Mesenchymal stem cell (in vitro differentiated cells and primary cell): ENCODE measurements at regions not wholly inside any gene's neighbourhood (a gene's known extent, or its start where the extent isn't known, plus 50 kb on each side); places are given as distances from the start of the nearest gene placed in this dataset.

Experiments used
- DNase-seq: peaks from one replicate; pipeline ENCODE4 v3.0.0-alpha.2; 2013
- H2AFZ ChIP-seq: one replicate; pipeline ENCODE4 v1.6.1; 2013; ENCODE audit warnings: low read depth, mild to moderate bottlenecking, control low read depth, inconsistent platforms, low read length, moderate library complexity
- H2AK5ac ChIP-seq: 2 replicates; pipeline ENCODE4 v1.6.1; 2013; ENCODE audit warnings: low read length, moderate library complexity, mild to moderate bottlenecking, inconsistent platforms; ENCODE audit not compliant: severe bottlenecking
- H2BK120ac ChIP-seq: one replicate; pipeline ENCODE4 v1.6.1; 2013; ENCODE audit warnings: low read depth, mild to moderate bottlenecking, inconsistent platforms, low read length, moderate library complexity
- H2BK12ac ChIP-seq, 2 experiments: one replicate each; pipeline ENCODE4 v1.6.1; 2013; ENCODE audit warnings: inconsistent platforms in 2 of 2, low read length in 2 of 2, mild to moderate bottlenecking in 2 of 2, moderate library complexity in 2 of 2, control low read depth in 1 of 2
- H2BK15ac ChIP-seq: one replicate; pipeline ENCODE4 v1.6.1; 2013; ENCODE audit warnings: mild to moderate bottlenecking, low read depth, inconsistent platforms; ENCODE audit not compliant: poor library complexity, severe bottlenecking
- H2BK5ac ChIP-seq: 2 replicates; pipeline ENCODE4 v1.6.1; 2013; ENCODE audit warnings: low read depth, mild to moderate bottlenecking, low read length, control low read depth, inconsistent platforms; ENCODE audit not compliant: poor library complexity, severe bottlenecking
- H3K14ac ChIP-seq, 2 experiments: one replicate each; pipeline ENCODE4 v1.6.1; 2013; ENCODE audit warnings: inconsistent platforms in 2 of 2, low read length in 2 of 2, control low read depth in 1 of 2, mild to moderate bottlenecking in 1 of 2, moderate library complexity in 1 of 2
- H3K18ac ChIP-seq, 2 experiments: one replicate each; pipeline ENCODE4 v1.6.1; 2013; ENCODE audit warnings: inconsistent platforms in 2 of 2, low read length in 2 of 2, control low read depth in 1 of 2, low read depth in 1 of 2, mild to moderate bottlenecking in 1 of 2
- H3K23ac ChIP-seq, 2 experiments: one replicate each; pipeline ENCODE4 v1.6.1; 2013; ENCODE audit warnings: inconsistent platforms in 2 of 2, low read length in 2 of 2, mild to moderate bottlenecking in 2 of 2, moderate library complexity in 2 of 2, control low read depth in 1 of 2
- H3K27ac ChIP-seq: 2 replicates; pipeline ENCODE4 v1.5.1; 2013; ENCODE audit warnings: mild to moderate bottlenecking, moderate library complexity, low read length, control low read depth, inconsistent platforms; ENCODE audit not compliant: poor library complexity, severe bottlenecking
- H3K27me3 ChIP-seq, 2 experiments: 2 replicates each; pipeline versions ENCODE4 v1.6.1 to v1.7.0; 2013; ENCODE audit warnings: low read length in 2 of 2, mild to moderate bottlenecking in 2 of 2, moderate library complexity in 2 of 2, control low read depth in 1 of 2, inconsistent platforms in 1 of 2; ENCODE audit not compliant: control insufficient read depth in 1 of 2, insufficient read depth in 1 of 2
- H3K36me3 ChIP-seq, 2 experiments: 2 replicates each; pipeline versions ENCODE4 v1.6.1 to v1.7.0; 2013; ENCODE audit warnings: low read length in 2 of 2, control low read depth in 1 of 2, inconsistent platforms in 1 of 2, low read depth in 1 of 2, mild to moderate bottlenecking in 1 of 2; ENCODE audit not compliant: insufficient read depth in 2 of 2, control insufficient read depth in 1 of 2
- H3K4ac ChIP-seq, 2 experiments: one replicate each; pipeline ENCODE4 v1.6.1; 2013; ENCODE audit warnings: inconsistent platforms in 2 of 2, low read length in 2 of 2, mild to moderate bottlenecking in 2 of 2, moderate library complexity in 2 of 2, control low read depth in 1 of 2, low read depth in 1 of 2
- H3K4me1 ChIP-seq: 2 replicates; pipeline ENCODE4 v1.6.1; 2013; ENCODE audit warnings: low read depth, low read length, control low read depth; ENCODE audit not compliant: control insufficient read depth, insufficient read depth
- H3K4me2 ChIP-seq: 2 replicates; pipeline ENCODE4 v1.6.1; 2013; ENCODE audit warnings: low read length, mild to moderate bottlenecking, inconsistent platforms; ENCODE audit not compliant: poor library complexity, severe bottlenecking
- H3K4me3 ChIP-seq, 2 experiments: 2 replicates each; pipeline versions ENCODE4 v1.5.1 to v1.7.0; 2013; ENCODE audit warnings: low read length in 2 of 2, mild to moderate bottlenecking in 2 of 2, control low read depth in 1 of 2, low read depth in 1 of 2; ENCODE audit not compliant: insufficient read depth in 1 of 2
- H3K79me1 ChIP-seq: replicated peaks from 2 replicates; pipeline ENCODE4 v1.6.1; 2013; ENCODE audit warnings: mild to moderate bottlenecking, control low read depth, low read length, inconsistent platforms; ENCODE audit not compliant: poor library complexity, severe bottlenecking
- H3K9ac ChIP-seq: 2 replicates; pipeline ENCODE4 v1.7.0; 2013; ENCODE audit warnings: mild to moderate bottlenecking, low read length, moderate library complexity
- H3K9me3 ChIP-seq: 2 replicates; pipeline ENCODE4 v1.7.0; 2013; ENCODE audit warnings: mild to moderate bottlenecking, low read length; ENCODE audit not compliant: control insufficient read depth
- H4K8ac ChIP-seq: one replicate; pipeline ENCODE4 v1.6.1; 2013; ENCODE audit warnings: inconsistent platforms, mild to moderate bottlenecking, low read length, moderate library complexity
- H4K91ac ChIP-seq: one replicate; pipeline ENCODE4 v1.6.1; 2013; ENCODE audit warnings: mild to moderate bottlenecking, low read length, inconsistent platforms
- WGBS: methylation state at CpG from one replicate; pipeline ENCODE4 v1.1.7; 2013; ENCODE audit warnings: mixed read lengths; 5-methylcytosine and 5-hydroxymethylcytosine counted together

GRCh38 chr6:6869094-6869493 lies 238.7 kb upstream of the RREB1 start:
- no peaks in the 10 kb centered on the region for H3K79me1 ChIP-seq
- DNase-seq, result no peak
- H3K9me3 ChIP-seq, result peaks cover 9% of the 10 kb centered on the region
- no peak overlapping the region for H3K4me3 ChIP-seq
- H2BK15ac ChIP-seq, result no peak overlapping the region
- H3K4ac ChIP-seq, result no peak overlapping the region
- H3K14ac ChIP-seq, result no peak overlapping the region
- H3K23ac ChIP-seq, result no peak overlapping the region
- H3K9ac ChIP-seq, result no peak overlapping the region
- H3K4me2 ChIP-seq, result no peak overlapping the region
- WGBS, result 98% methylated on average over 10 of the region's 10 CpGs
- no peaks in the 10 kb centered on the region for H3K27me3 ChIP-seq
- H2BK120ac ChIP-seq, result no peak overlapping the region
- H2AFZ ChIP-seq, result no peak overlapping the region
- H3K4me1 ChIP-seq, result no peaks in the 10 kb centered on the region
- no peak overlapping the region for H3K27ac ChIP-seq
- no peak overlapping the region for H3K18ac ChIP-seq
- no peaks in the 10 kb centered on the region for H3K36me3 ChIP-seq
- H4K8ac ChIP-seq, result no peak overlapping the region
- no peak overlapping the region for H2BK5ac ChIP-seq
- H2AK5ac ChIP-seq, result no peak overlapping the region
- H2BK12ac ChIP-seq, result no peak overlapping the region
- H4K91ac ChIP-seq, result no peak overlapping the region

DNA sequence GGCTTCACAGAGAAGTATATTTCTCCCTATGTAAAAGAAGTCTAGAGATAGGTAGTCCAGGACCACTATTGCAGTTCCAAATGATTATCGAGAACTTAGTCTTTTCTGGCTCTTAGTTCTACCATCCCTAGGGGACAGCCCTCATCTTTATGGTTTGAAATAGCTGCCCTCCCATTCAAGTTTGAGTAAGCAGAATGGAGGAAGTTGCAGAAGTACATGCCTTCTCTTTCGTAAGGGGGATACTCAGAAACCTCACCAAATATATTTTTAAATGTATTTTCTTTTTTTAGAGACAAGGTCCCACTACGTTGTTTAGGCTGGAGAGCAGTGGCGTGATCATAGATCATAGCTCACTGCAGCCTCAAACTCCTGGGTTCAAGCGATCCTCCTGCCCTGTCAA lies 236.8 kb upstream of the RREB1 start:
- Histone ChIP-seq H3K36me3 (no peaks in the 10 kb centered on the region), H3K23ac (no peak overlapping the region), H4K8ac (no peak overlapping the region), H2BK12ac (no peak overlapping the region), H3K27ac (no peak overlapping the region), H3K14ac (no peak overlapping the region), H3K4me2 (no peak overlapping the region), H4K91ac (no peak overlapping the region), H3K79me1 (no peaks in the 10 kb centered on the region), H2AFZ (no peak overlapping the region), H3K9ac (no peak overlapping the region), H2AK5ac (no peak overlapping the region), H3K4me1 (no peaks in the 10 kb centered on the region), H2BK120ac (no peak overlapping the region), H2BK5ac (no peak overlapping the region), H2BK15ac (no peak overlapping the region), H3K9me3 (peaks cover 9% of the 10 kb centered on the region), H3K18ac (no peak overlapping the region), H3K4me3 (no peak overlapping the region), H3K27me3 (no peaks in the 10 kb centered on the region), H3K4ac (no peak overlapping the region)
- 93% methylated on average over 4 of the region's 5 CpGs for WGBS
- DNase-seq, result no peak

GRCh38 chr6:6872459-6873344 lies 235.1 kb upstream of the RREB1 start:
- Histone ChIP-seq H3K14ac (no peak overlapping the region), H3K36me3 (no peaks in the 10 kb centered on the region), H3K4me2 (no peak overlapping the region), H3K23ac (no peak overlapping the region), H2BK5ac (no peak overlapping the region), H2AK5ac (no peak overlapping the region), H2AFZ (no peak overlapping the region), H4K91ac (no peak overlapping the region), H3K18ac (no peak overlapping the region), H3K9ac (no peak overlapping the region), H3K4me3 (no peak overlapping the region), H3K4ac (peak overlapping the region in 1 of 2 experiments; percentile 68), H3K4me1 (peaks cover 3% of the 10 kb centered on the region), H3K27ac (no peak overlapping the region), H3K9me3 (peaks cover 9% of the 10 kb centered on the region), H4K8ac (peak overlapping the region; percentile 4), H3K79me1 (no peaks in the 10 kb centered on the region), H3K27me3 (no peaks in the 10 kb centered on the region), H2BK12ac (no peak overlapping the region), H2BK15ac (no peak overlapping the region), H2BK120ac (no peak overlapping the region)
- no peak for DNase-seq
- WGBS, result 79% methylated on average over 3 of the region's 7 CpGs

- H3K27me3 ChIP-seq, result no peaks in the 10 kb centered on the region
- no peaks in the 10 kb centered on the region for H3K79me1 ChIP-seq
- H2BK12ac ChIP-seq, result peak overlapping the region in 1 of 2 experiments; percentile 19
- H2AK5ac ChIP-seq, result no peak overlapping the region
- no peaks in the 10 kb centered on the region for H3K36me3 ChIP-seq
- no peak overlapping the region for H2AFZ ChIP-seq
- H3K4me1 ChIP-seq, result peaks cover 3% of the 10 kb centered on the region
- H2BK5ac ChIP-seq, result no peak overlapping the region
- no peak overlapping the region for H2BK120ac ChIP-seq
- H3K4me3 ChIP-seq, result no peak overlapping the region
- no peak overlapping the region for H3K27ac ChIP-seq
- no peak overlapping the region for H3K4ac ChIP-seq
- H3K4me2 ChIP-seq, result no peak overlapping the region
- DNase-seq, result no peak
- H3K18ac ChIP-seq, result no peak overlapping the region
- no peak overlapping the region for H3K9ac ChIP-seq
- peaks cover 9% of the 10 kb centered on the region for H3K9me3 ChIP-seq
- no peak overlapping the region for H4K91ac ChIP-seq
- H3K23ac ChIP-seq, result no peak overlapping the region
- 76% methylated on average over 6 of the region's 6 CpGs for WGBS
- no peak overlapping the region for H3K14ac ChIP-seq
- peak overlapping the region; percentile 30 for H2BK15ac ChIP-seq
- peak overlapping the region; percentile 19 for H4K8ac ChIP-seq
Measured at GRCh38 chr6:6873778-6874177, 234.0 kb upstream of the RREB1 start.
